Transverse colon (tissue), 4 donors: ENCODE measurements at regions not wholly inside any gene's neighbourhood (a gene's known extent, or its start where the extent isn't known, plus 50 kb on each side); places are given as distances from the start of the nearest gene placed in this dataset.

ENCODE experiments used
- DNase-seq: peaks from one replicate; pipeline ENCODE4 v3.0.0-alpha.2; 2019
- H3K27ac ChIP-seq, 4 donors: fragments of 200-600 bp; sonication (generic); 2 replicates each; pipeline ENCODE4 v1.5.1; 2016 to 2018; ENCODE audit warnings: inconsistent platforms in 4 of 4
- H3K27me3 ChIP-seq: fragments of 200-600 bp; sonication (generic); 2 replicates; pipeline ENCODE4 v1.5.1; 2017; ENCODE audit warnings: inconsistent platforms
- H3K36me3 ChIP-seq, 4 donors: fragments of 200-600 bp; sonication (generic); 2 replicates each; pipeline ENCODE4 v1.5.1; 2017 to 2019; ENCODE audit warnings: inconsistent platforms in 4 of 4
- H3K4me1 ChIP-seq, 4 donors: fragments of 200-600 bp; sonication (generic); 2 replicates each; pipeline ENCODE4 v1.5.1; 2017 to 2020; ENCODE audit warnings: inconsistent platforms in 4 of 4
- H3K4me3 ChIP-seq, 4 donors: fragments of 200-600 bp; sonication (generic); 1 replicate in 1 of 4; 2 replicates in 3 of 4; pipeline versions ENCODE4 v1.5.1 to v1.6.1; 2017 to 2019; ENCODE audit warnings: inconsistent platforms in 4 of 4
- H3K9me3 ChIP-seq, 2 donors: fragments of 200-600 bp; sonication (generic); 2 replicates each; pipeline ENCODE4 v1.5.1; 2017 to 2019; ENCODE audit warnings: inconsistent platforms in 2 of 2
- CTCF ChIP-seq, 5 experiments: fragments of 200-600 bp in 3 of 5; fragments of 450-650 bp in 2 of 5; sonication (generic) in 3 of 5; IDR thresholded peaks; 1 replicate in 2 of 5; 2 replicates in 3 of 5; pipeline ENCODE4 v1.5.1; 2016 to 2017; ENCODE audit warnings: antibody characterized with exemption in 5 of 5, inconsistent platforms in 3 of 5, mild to moderate bottlenecking in 2 of 5, moderate library complexity in 1 of 5
- EP300 ChIP-seq: sonication (generic); formaldehyde crosslinking; IDR thresholded peaks from one replicate; pipeline ENCODE4 v1.6.1; 2017; ENCODE audit warnings: antibody characterized with exemption, low read depth
- POLR2A ChIP-seq: fragments of 450-650 bp; IDR thresholded peaks from one replicate; pipeline ENCODE4 v1.6.1; 2016; ENCODE audit warnings: antibody characterized with exemption, mild to moderate bottlenecking, moderate library complexity
- POLR2AphosphoS5 ChIP-seq, 3 donors: sonication (generic); formaldehyde crosslinking; IDR thresholded peaks; one replicate each; pipeline ENCODE4 v1.6.1; 2016; ENCODE audit warnings: antibody characterized with exemption in 3 of 3
- WGBS, 2 donors: methylation state at CpG; one replicate each; pipeline ENCODE4 v1.1.5; 2018; ENCODE audit warnings: low coverage in 1 of 2; 5-methylcytosine and 5-hydroxymethylcytosine counted together
- in situ Hi-C, 4 donors: fragments of 200-750 bp; cut with MboI; loops; one replicate each; pipeline versions ENCODE4 v1.15.0 to v1.15.1; 2017; ENCODE audit warnings: low sequenced_read_pairs in 3 of 4, low pct_ligation_motif_present in 1 of 4, low pct_unique_long_range_greater_than_20kb in 1 of 4
- intact Hi-C: fragments of 100-400 bp; cut with DNase I; formaldehyde crosslinking; loops from one replicate; pipeline ENCODE4 v1.15.1; 2023; ENCODE audit warnings: low total_unique reads

- WGBS, 2 donors, result 52 to 57% methylated on average over 2 of the region's 2 CpGs
- intact Hi-C loops, result no loop called here
- TF ChIP-seq POLR2A (no peak), POLR2AphosphoS5 (IDR thresholded peaks at IDR 0.05) (no peak), CTCF (IDR thresholded peaks at IDR 0.05) (no peak), EP300 (no peak)
- H3K4me1 ChIP-seq, result no peaks in the 10 kb centered on the region
- no peaks in the 10 kb centered on the region for H3K9me3 ChIP-seq
- no peak overlapping the region for H3K4me3 ChIP-seq
- no peaks in the 10 kb centered on the region for H3K36me3 ChIP-seq
- H3K27me3 ChIP-seq, result no peaks in the 10 kb centered on the region
- no peak overlapping the region for H3K27ac ChIP-seq
- in situ Hi-C loops, result no loop called here
- no peak for DNase-seq
These were observed 264.7 kb upstream of the KCNH8 start for GRCh38 chr3:18883571-18883970.

- no peaks in the 10 kb centered on the region for H3K9me3 ChIP-seq
- no peaks in the 10 kb centered on the region for H3K4me1 ChIP-seq
- intact Hi-C loops (no loop called here), in situ Hi-C loops (no loop called here)
- H3K27ac ChIP-seq, result no peak overlapping the region
- H3K27me3 ChIP-seq, result no peaks in the 10 kb centered on the region
- H3K4me3 ChIP-seq, result no peak overlapping the region
- WGBS, 2 donors, result 93 to 100% methylated on average over 1 of the region's 1 CpG
- H3K36me3 ChIP-seq, result no peaks in the 10 kb centered on the region
- no peak for TF ChIP-seq CTCF (IDR thresholded peaks at IDR 0.05)
- no peak for TF ChIP-seq POLR2A
- TF ChIP-seq POLR2AphosphoS5 (IDR thresholded peaks at IDR 0.05), result no peak
- no peak for TF ChIP-seq EP300
- DNase-seq, result no peak
These were observed 267.6 kb upstream of the KCNH8 start for GRCh38 chr3:18880691-18881090.

GRCh38 chr3:18872466-18872865 is 275.8 kb upstream of the KCNH8 start:
- 71 to 88% methylated on average over 1 of the region's 1 CpG for WGBS, 2 donors
- TF ChIP-seq CTCF (IDR thresholded peaks at IDR 0.05), result no peak
- no peak for TF ChIP-seq POLR2A
- no peak for TF ChIP-seq POLR2AphosphoS5 (IDR thresholded peaks at IDR 0.05)
- TF ChIP-seq EP300, result no peak
- DNase-seq, result no peak
- Histone ChIP-seq H3K27me3 (no peaks in the 10 kb centered on the region), H3K36me3 (no peaks in the 10 kb centered on the region), H3K27ac (no peak overlapping the region), H3K4me3 (no peak overlapping the region), H3K9me3 (no peaks in the 10 kb centered on the region), H3K4me1 (no peaks in the 10 kb centered on the region)
- intact Hi-C loops (no loop called here), in situ Hi-C loops (no loop called here)

- intact Hi-C loops (no loop called here), in situ Hi-C loops (no loop called here)
- Histone ChIP-seq H3K27ac (no peak overlapping the region), H3K9me3 (no peaks in the 10 kb centered on the region), H3K36me3 (no peaks in the 10 kb centered on the region), H3K4me1 (no peaks in the 10 kb centered on the region), H3K27me3 (no peaks in the 10 kb centered on the region), H3K4me3 (no peak overlapping the region)
- 66 to 68% methylated on average over 2 of the region's 2 CpGs for WGBS, 2 donors
- TF ChIP-seq CTCF (IDR thresholded peaks at IDR 0.05) (no peak), EP300 (no peak), POLR2AphosphoS5 (IDR thresholded peaks at IDR 0.05) (no peak), POLR2A (no peak)
- DNase-seq, result no peak
These were observed 277.7 kb upstream of the KCNH8 start for GRCh38 chr3:18870642-18871041.
